ENCODE measurements at regions not wholly inside any gene's neighbourhood (a gene's known extent, or its start where the extent isn't known, plus 50 kb on each side); places are given as distances from the start of the nearest gene placed in this dataset.

DNA sequence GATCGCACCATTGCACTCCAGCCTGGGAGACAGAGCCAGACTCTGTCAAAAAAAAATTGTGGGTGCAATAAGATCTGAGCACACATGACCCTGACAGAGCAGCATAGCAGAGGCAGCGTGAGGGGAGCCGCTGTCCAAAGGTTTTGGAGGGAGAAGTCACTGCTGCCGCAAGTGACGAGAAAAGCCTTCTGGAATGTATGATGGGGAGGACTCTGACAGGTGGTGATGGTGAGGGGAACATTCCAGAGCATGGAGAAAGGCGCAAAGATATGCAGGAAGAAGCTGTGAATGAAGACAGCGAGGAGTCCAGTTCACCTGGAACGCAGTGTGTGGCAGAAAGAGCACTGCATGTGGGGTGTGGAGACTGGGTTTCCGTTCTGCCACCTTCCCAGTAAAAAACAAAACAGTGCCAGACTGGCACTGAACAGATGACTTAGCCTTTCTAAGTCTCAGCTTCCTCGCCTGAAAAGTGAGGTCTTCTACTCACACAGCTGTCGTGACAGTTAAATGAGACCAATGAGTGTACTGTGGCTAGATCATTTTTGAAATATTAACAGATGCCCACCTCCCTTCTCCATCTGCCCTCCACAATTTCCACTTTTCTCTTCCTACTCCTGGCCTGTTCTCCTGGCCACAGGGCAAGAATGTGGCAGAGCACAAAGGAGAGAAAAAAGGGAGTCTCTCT is 53.4 kb upstream of the PTHLH start:
- Histone ChIP-seq H3K4me2 (ENCODE audit: insufficient read depth, low read length) (no peak overlapping the region), H3K9me1 (replicated peaks; ENCODE audit: control insufficient read depth, extremely low read depth, insufficient read depth, low read length) (no peaks in the 10 kb centered on the region), H3K36me3 (ENCODE audit: control insufficient read depth in 2 of 2, extremely low read depth in 1 of 2, insufficient read depth in 2 of 2, low read length in 2 of 2) (no peaks in the 10 kb centered on the region), H3K4me1 (ENCODE audit: control insufficient read depth, extremely low read depth, insufficient read depth, low read length) (peaks cover 10% of the 10 kb centered on the region), H4K20me1 (replicated peaks; ENCODE audit: control insufficient read depth, extremely low read depth, insufficient read depth, low read length) (no peaks in the 10 kb centered on the region), H3K27ac (ENCODE audit: insufficient read depth, low read depth, low read length) (no peak overlapping the region), H3K9ac (replicated peaks; ENCODE audit: extremely low read depth, insufficient read depth, low read length) (no peak overlapping the region), H3K4me3 (replicated peaks in 1 of 3; ENCODE audit: insufficient read depth in 1 of 3, low read depth in 1 of 3, low read length in 3 of 3) (no peak overlapping the region), H2AFZ (ENCODE audit: low read depth, low read length) (no peak overlapping the region), H3K27me3 (ENCODE audit: control insufficient read depth in 2 of 2, insufficient read depth in 2 of 2, low read length in 2 of 2) (no peaks in the 10 kb centered on the region), H3K79me2 (ENCODE audit: control insufficient read depth, insufficient read depth, low read length) (no peaks in the 10 kb centered on the region), H3K9me3 (replicated peaks; ENCODE audit: control insufficient read depth, insufficient read depth, low read length) (no peaks in the 10 kb centered on the region)
- intact Hi-C loops (cut with micrococcal nuclease) = no loop called here
- no peak for FAIRE-seq
- TF ChIP-seq JUN (IDR thresholded peaks at IDR 0.05; ENCODE audit: borderline replicate concordance, insufficient read depth, insufficient read length, low read depth) = no peak
- TF ChIP-seq FOS (IDR thresholded peaks at IDR 0.05; ENCODE audit: borderline replicate concordance, insufficient read depth, low read length) = no peak
- TF ChIP-seq, protein P1, sequence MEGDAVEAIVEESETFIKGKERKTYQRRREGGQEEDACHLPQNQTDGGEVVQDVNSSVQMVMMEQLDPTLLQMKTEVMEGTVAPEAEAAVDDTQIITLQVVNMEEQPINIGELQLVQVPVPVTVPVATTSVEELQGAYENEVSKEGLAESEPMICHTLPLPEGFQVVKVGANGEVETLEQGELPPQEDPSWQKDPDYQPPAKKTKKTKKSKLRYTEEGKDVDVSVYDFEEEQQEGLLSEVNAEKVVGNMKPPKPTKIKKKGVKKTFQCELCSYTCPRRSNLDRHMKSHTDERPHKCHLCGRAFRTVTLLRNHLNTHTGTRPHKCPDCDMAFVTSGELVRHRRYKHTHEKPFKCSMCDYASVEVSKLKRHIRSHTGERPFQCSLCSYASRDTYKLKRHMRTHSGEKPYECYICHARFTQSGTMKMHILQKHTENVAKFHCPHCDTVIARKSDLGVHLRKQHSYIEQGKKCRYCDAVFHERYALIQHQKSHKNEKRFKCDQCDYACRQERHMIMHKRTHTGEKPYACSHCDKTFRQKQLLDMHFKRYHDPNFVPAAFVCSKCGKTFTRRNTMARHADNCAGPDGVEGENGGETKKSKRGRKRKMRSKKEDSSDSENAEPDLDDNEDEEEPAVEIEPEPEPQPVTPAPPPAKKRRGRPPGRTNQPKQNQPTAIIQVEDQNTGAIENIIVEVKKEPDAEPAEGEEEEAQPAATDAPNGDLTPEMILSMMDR (IDR thresholded peaks at IDR 0.05; ENCODE audit: extremely low read depth in 1 of 2, insufficient read depth in 1 of 2, low read depth in 1 of 2, low read length in 2 of 2) = no peak
- TF ChIP-seq GATA2 (IDR thresholded peaks at IDR 0.05; ENCODE audit: insufficient read depth, insufficient read length, low read depth, low read length) = no peak
- no peak for TF ChIP-seq MYC (IDR thresholded peaks at IDR 0.05; ENCODE audit: low read depth, low read length)
- TF ChIP-seq POLR2AphosphoS5 (IDR thresholded peaks at IDR 0.05; ENCODE audit: insufficient read depth, low read depth, low read length) = no peak
- TF ChIP-seq, protein P2, sequence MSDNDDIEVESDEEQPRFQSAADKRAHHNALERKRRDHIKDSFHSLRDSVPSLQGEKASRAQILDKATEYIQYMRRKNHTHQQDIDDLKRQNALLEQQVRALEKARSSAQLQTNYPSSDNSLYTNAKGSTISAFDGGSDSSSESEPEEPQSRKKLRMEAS (IDR thresholded peaks at IDR 0.05; ENCODE audit: insufficient read depth, insufficient read length) = no peak
- no peak for TF ChIP-seq EZH2 (IDR thresholded peaks at IDR 0.05; ENCODE audit: borderline replicate concordance, low read depth, low read length, severe bottlenecking)
- no peak for TF ChIP-seq POLR2A (IDR thresholded peaks at IDR 0.05; ENCODE audit: low read depth, low read length)
- dilution Hi-C loops (cut with MboI; ENCODE audit: extremely low pct_ligation_motif_present, low sequenced_read_pairs) = no loop called here
- no peak for DNase-seq (ENCODE audit: low read depth, low spot score)
- ChIA-PET CTCF (interaction anchor here (1.2 to 2.6 kb wide), 2 partner anchors 9 to 147 kb away, joined by 3 to 6 read pairs; no protein-coding TSS in a partner anchor), POLR2A (no interaction called here)
- no TSS peak for BruUV-seq (replicated peaks)
